HEK293T (cell line): ENCODE measurements at regions not wholly inside any gene's neighbourhood (a gene's known extent, or its start where the extent isn't known, plus 50 kb on each side); places are given as distances from the start of the nearest gene placed in this dataset.

Source experiments
- FOXA1 ChIP-seq: fragments of 450-650 bp; IDR thresholded peaks from 2 replicates; pipeline ENCODE4 v1.6.1; 2016; ENCODE audit warnings: mild to moderate bottlenecking
- FOXK2 ChIP-seq: fragments of 450-650 bp; IDR thresholded peaks from 2 replicates; pipeline ENCODE4 v1.6.1; 2016; ENCODE audit warnings: mild to moderate bottlenecking
- FOXM1 ChIP-seq: fragments of 450-650 bp; IDR thresholded peaks from 2 replicates; pipeline ENCODE4 v1.6.1; 2017; ENCODE audit warnings: mild to moderate bottlenecking, borderline replicate concordance
- TARDBP ChIP-seq: fragments of 450-650 bp; IDR thresholded peaks from 2 replicates; pipeline ENCODE4 v1.6.1; 2016
- TF ChIP-seq, protein P1 (sequence below): fragments of 450-650 bp; IDR thresholded peaks from 2 replicates; pipeline ENCODE4 v1.6.1; 2016

DNA sequence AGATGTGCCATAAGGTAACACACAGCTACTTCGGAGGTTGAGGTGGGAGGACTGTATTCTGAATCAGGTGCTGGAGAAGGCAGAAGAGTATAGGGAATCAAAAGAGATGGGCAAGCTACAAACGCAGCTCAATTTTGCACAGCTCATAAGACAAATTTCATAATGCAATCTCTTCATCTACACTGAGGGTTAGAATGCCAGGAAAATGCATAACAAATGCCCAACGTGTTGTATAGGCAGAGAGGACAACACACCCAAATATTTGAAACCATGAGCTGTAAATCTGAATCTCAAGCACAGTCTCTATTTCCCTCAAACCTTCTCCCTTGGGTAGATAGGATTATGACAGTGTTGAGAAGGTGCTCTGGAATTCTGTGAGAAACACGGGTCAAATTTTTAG, 263.1 kb upstream of the FOXN3 start:
- TF ChIP-seq FOXK2 (no peak), FOXA1 (no peak), TARDBP (no peak), FOXM1 (no peak)
- TF ChIP-seq, protein P1, sequence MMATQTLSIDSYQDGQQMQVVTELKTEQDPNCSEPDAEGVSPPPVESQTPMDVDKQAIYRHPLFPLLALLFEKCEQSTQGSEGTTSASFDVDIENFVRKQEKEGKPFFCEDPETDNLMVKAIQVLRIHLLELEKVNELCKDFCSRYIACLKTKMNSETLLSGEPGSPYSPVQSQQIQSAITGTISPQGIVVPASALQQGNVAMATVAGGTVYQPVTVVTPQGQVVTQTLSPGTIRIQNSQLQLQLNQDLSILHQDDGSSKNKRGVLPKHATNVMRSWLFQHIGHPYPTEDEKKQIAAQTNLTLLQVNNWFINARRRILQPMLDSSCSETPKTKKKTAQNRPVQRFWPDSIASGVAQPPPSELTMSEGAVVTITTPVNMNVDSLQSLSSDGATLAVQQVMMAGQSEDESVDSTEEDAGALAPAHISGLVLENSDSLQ, result no peak
